Peyer's patch (tissue), 4 donors: ENCODE measurements at regions not wholly inside any gene's neighbourhood (a gene's known extent, or its start where the extent isn't known, plus 50 kb on each side); places are given as distances from the start of the nearest gene placed in this dataset.

Source experiments
- POLR2A ChIP-seq, 2 donors: fragments of 450-650 bp; IDR thresholded peaks; one replicate each; pipeline ENCODE4 v1.5.1; 2017; ENCODE audit warnings: antibody characterized with exemption in 2 of 2, mild to moderate bottlenecking in 2 of 2, moderate library complexity in 2 of 2
- TF ChIP-seq, protein P1 (sequence below), 6 experiments: fragments of 450-650 bp in 4 of 6; fragments of 200-600 bp in 2 of 6; sonication (generic) in 1 of 6; IDR thresholded peaks; one replicate each; pipeline ENCODE4 v1.5.1; 2017 to 2019; ENCODE audit warnings: antibody characterized with exemption in 6 of 6, mild to moderate bottlenecking in 3 of 6, moderate library complexity in 1 of 6

DNA sequence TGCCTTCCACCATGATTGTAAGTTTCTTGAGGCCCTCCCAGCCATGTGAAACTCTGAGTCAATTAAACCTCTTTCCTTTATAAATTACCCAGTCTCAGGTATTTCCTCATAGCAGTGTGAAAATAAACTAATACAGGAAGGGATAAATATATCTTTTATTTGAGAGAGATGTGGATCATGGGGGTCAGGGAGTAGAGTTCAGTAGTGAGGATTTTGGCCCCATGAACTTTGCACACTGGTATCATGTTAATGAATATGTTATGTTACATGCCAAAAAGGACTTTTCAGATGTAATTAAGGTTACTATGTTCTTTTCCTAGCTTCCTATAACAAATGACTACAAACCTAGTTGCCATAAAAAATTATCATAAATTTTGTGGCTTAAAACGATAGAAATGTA, 1393.7 kb downstream of the DSC3 start:
- TF ChIP-seq, protein P1, sequence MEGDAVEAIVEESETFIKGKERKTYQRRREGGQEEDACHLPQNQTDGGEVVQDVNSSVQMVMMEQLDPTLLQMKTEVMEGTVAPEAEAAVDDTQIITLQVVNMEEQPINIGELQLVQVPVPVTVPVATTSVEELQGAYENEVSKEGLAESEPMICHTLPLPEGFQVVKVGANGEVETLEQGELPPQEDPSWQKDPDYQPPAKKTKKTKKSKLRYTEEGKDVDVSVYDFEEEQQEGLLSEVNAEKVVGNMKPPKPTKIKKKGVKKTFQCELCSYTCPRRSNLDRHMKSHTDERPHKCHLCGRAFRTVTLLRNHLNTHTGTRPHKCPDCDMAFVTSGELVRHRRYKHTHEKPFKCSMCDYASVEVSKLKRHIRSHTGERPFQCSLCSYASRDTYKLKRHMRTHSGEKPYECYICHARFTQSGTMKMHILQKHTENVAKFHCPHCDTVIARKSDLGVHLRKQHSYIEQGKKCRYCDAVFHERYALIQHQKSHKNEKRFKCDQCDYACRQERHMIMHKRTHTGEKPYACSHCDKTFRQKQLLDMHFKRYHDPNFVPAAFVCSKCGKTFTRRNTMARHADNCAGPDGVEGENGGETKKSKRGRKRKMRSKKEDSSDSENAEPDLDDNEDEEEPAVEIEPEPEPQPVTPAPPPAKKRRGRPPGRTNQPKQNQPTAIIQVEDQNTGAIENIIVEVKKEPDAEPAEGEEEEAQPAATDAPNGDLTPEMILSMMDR (IDR thresholded peaks at IDR 0.05): no peak
- no peak for TF ChIP-seq POLR2A (IDR thresholded peaks at IDR 0.05)
